OCI-LY7 (cell line): ENCODE measurements at regions not wholly inside any gene's neighbourhood (a gene's known extent, or its start where the extent isn't known, plus 50 kb on each side); places are given as distances from the start of the nearest gene placed in this dataset.

Experiments used
- CTCF ChIP-seq: fragments of 200-600 bp; sonication (generic); conservative IDR thresholded peaks from 2 replicates; pipeline ENCODE4 v1.5.1; 2014; ENCODE audit warnings: mild to moderate bottlenecking, antibody characterized with exemption, low read length, moderate library complexity, mixed read lengths
- EZH2phosphoT487 ChIP-seq: fragments of 200-600 bp; sonication (generic); IDR thresholded peaks from 2 replicates; pipeline ENCODE4 v1.6.1; 2018; ENCODE audit warnings: low read depth, borderline replicate concordance, mild to moderate bottlenecking, mixed run types, antibody characterized with exemption, low read length, moderate library complexity, mixed read lengths

GRCh38 chr16:72410492-72410891 lies 238.5 kb upstream of the PMFBP1 start:
- TF ChIP-seq CTCF (no peak), EZH2phosphoT487 (no peak)
